GM21576 (cell line): ENCODE measurements at regions not wholly inside any gene's neighbourhood (a gene's known extent, or its start where the extent isn't known, plus 50 kb on each side); places are given as distances from the start of the nearest gene placed in this dataset.
A peak's percentile ranks its signal among the peaks of the same experiment; 100 is the strongest.

Experiments used
- ATAC-seq: cut with Tn5 transposase; IDR thresholded peaks from one replicate; pipeline ENCODE4 v1.9.1; 2021; ENCODE audit warnings: mild to moderate bottlenecking, moderate library complexity; ENCODE audit not compliant: unreplicated experiment

GRCh38 chr3:145820170-145820569, 340.8 kb downstream of the PLOD2 start:
- ATAC-seq: no peak

DNA sequence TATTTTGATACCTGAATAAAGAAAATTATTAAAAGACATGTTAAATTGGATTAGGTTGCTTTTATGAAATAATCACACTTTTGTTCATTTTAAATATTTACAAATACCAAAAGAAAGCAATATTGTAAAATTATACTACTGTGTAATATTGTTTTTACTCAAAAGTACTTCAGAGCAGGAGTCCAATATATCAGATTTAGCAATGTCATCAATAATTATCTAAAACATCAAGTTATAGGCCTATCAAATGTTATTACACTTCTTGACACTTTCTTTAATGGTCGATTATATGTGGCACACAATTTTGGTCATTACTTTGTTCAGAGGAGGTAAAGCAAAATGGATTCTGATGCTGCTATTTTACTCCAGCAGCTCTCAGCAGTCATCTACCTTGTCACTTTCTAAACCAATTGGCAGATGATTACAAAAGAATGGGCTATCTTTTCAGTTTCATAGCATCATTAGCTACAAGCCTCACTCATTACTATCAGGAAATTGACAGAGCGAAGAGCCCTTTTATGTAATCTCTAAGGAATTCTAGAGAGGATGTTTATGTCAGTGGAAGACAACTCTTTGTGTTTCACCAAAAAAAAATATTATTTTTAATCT, 318.6 kb downstream of the PLOD2 start:
- no peak for ATAC-seq

- no peak for ATAC-seq
These were observed 317.4 kb downstream of the PLOD2 start for GRCh38 chr3:145843561-145843960.

DNA sequence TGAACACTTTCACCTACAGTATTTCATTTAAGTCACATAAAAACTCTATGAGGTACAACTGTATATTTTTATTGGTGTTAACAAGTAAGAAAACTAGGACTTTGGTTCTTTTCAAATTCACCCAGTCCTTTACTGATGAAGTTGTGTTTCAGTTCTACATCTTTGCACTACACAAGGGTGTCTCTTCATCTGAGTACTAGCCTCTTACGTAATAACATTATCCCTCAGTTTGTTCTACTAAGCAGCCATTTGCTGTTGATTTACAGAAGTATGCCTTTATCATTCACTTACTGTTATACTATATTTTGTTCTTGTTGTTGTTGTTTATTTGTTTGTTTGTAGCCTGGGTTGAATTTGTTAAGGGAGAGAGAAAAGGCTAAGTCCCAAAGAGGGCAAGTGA, 311.9 kb downstream of the PLOD2 start:
- ATAC-seq: no peak

DNA sequence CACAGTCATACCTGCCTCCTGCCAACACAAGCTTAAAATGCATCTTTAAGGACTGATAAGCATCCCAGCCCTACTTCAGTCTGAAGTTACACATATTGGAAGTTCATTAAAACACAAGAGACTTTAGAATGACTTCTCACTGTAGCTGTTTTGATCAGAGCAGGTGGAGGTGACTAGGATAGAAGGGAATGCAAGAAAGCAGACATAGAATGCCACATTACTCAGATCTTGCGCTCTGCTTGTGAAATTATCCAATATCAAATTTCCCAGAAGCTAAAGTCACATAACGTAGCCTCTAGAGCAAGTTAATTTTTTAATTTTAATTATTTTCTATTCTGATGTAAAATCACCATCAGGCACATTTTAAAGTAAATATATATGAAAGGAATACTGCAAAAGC, 306.5 kb downstream of the PLOD2 start:
- ATAC-seq: no peak

DNA sequence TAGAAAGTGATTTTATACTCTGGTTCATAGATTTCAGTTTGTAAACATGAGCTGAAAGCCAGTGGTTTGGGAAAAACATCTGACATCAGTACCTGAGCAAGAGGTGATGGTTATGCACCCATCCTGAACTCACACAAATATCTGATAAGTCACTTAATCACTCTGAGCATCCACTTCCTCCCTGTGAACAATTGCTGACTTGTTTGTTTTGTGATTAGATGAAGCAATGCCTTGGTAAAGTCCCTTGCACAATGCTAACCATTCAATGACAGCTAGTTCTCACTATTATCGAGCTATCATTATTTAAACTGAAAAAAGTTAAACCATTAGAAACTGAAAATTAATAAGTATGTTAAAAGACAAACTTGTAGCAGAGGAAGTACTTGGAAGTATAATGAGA, 303.0 kb downstream of the PLOD2 start:
- ATAC-seq: no peak

DNA sequence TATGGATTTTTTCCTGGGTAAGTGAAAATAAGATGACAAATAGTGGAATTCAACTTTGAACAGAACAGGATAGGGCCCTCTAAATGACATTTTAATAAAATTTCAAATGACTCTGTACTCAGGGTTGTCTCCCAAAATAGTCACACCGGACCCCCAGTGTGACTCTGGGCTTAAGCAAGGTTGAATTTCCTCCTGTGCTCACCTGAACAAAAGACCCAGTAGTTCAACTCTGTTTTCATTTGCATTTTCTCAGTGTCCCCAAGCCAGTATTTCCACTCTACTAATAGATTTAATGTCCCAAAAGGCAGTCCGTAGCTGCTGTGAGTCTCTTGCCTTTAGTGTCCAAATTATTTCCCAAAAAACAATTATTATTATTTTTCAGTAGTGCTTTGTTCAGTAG, 296.6 kb downstream of the PLOD2 start:
- no peak for ATAC-seq

DNA sequence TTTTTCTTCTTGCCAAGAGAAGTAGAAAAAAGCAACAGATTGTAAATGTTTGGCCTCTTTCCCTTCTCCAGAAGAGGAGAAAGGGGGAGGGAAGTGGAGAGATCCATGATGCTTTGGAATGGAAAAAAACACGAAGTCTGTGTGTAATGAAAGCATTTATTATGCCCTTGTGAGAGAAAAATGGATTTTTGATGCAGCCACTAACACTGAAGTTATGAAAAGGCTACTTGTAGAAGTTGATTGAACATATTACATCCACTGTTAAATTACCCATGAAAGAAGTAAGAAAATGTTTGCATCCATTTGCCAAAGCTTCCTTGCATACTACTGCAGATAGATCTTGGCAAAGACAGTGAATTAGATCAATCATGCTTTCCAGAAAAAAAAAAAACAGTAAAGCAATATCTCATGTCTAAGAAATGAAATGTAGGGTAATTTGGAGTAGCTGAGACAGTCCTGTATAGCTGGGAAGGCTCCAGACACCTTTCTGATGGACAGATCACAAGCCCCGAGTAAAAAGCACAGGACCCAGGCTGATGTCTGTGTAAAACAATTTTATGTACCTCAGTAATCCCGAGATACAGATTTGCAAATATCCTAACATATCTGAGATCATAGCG, 295.5 kb downstream of the PLOD2 start:
- no peak for ATAC-seq

- no peak for ATAC-seq
These were observed 291.0 kb downstream of the PLOD2 start for GRCh38 chr3:145869958-145870357.

- ATAC-seq: no peak
These were observed 278.5 kb downstream of the PLOD2 start for GRCh38 chr3:145882436-145882835.

GRCh38 chr3:145889730-145890129, 271.3 kb downstream of the PLOD2 start:
- no peak for ATAC-seq

GRCh38 chr3:145892869-145893268, 268.1 kb downstream of the PLOD2 start:
- ATAC-seq: no peak

DNA sequence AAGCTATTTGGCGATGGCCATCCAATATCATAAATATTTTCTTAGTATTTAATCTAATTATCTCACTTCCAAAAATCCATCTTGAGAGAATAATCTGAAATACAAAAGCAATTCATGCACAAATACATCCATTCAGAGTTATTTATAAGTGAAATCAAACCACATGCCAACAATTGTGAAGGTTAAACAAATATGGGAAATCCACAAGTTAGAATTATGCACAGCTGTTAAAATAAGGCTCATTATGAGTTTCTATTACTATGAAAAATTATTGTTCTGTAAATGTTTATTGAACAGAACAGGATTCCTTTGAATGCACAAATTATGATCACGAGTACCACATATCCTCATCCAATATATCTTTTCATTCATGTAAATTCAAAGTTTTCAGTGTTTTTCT, 267.7 kb downstream of the PLOD2 start:
- no peak for ATAC-seq

GRCh38 chr3:145898487-145898886, 262.5 kb downstream of the PLOD2 start:
- ATAC-seq: no peak

- no peak for ATAC-seq
These were observed 261.7 kb downstream of the PLOD2 start for GRCh38 chr3:145899241-145899640.

GRCh38 chr3:145900056-145900829, 260.7 kb downstream of the PLOD2 start:
- peak; percentile 66 for ATAC-seq

- no peak for ATAC-seq
These were observed 258.8 kb downstream of the PLOD2 start for GRCh38 chr3:145902166-145902565.

- ATAC-seq: no peak
These were observed 257.4 kb downstream of the PLOD2 start for GRCh38 chr3:145903472-145904013.

DNA sequence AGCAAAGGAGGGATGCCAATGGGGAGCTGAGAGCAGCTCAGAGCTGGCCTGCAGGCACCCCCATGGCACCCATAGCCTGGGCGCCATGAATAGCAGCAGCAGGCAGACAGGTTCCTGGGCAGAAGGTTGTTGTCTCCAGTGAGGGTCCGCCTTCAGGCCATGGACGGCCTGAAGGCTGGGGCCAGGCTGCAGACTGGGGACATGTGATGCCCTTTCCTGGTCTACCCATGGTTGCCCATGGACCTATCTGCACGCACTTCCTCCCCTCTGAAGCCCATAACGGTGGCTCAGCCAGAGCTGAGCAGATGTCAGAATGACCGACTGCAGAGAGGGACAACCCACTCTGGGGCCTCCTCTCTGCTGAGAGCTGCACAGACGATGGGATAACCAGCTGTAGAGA, 256.8 kb downstream of the PLOD2 start:
- no peak for ATAC-seq

DNA sequence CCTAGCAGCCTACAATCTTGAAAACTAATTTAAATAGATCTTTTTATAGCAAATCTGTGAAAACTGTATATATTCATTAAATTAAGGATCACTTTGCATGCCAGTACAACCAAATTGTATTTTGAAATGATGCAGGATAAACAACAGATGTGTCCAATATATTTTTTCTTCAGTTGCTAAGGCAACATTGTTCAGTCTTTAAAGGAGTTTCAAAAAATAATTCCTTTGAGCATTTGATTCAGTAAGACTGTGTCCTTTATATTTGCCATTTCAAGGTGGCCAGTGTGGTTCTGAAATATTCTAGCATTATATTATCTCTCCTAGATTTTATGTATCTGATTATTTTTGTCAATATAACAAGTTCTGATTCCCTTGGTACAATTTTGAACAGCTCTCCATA, 254.7 kb downstream of the PLOD2 start:
- ATAC-seq: no peak

DNA sequence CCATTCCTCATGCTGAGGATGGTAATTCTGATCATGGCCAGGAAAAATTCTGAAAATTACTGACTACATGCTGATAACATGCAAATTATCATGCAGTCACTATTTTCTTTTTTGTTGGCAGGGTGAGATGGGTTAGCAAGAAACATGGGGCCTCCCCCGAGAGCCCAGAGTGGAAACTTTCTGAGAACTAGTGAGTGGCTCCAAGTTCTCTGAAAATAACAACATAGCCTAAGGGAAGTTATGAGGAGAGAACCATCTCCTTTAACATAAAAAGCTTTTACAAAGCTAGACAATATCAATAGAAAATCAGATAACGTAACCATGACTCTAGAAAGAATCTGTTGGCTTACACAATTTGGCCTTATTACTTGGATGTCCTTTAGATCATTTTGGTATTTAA, 254.2 kb downstream of the PLOD2 start:
- ATAC-seq: no peak

DNA sequence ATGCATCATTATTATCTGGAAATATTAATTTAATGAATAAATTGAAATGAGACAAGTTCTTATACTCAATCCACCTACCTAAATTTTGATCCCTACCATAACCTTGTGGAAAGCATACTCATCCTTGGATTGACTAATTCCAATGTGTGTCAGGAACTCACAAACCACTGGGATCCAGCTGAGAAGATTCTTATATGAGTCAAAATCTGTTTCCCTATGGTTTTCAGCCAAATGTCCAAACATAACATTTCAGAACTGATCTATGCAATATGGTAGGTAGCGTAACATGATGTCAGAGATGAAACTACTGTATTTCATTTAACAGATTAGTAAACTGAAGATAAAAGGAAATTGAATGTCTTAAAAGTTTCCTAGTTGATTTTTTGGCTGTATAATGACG, 250.0 kb downstream of the PLOD2 start:
- ATAC-seq: no peak
